HL-60 (cell line): ENCODE measurements at regions not wholly inside any gene's neighbourhood (a gene's known extent, or its start where the extent isn't known, plus 50 kb on each side); places are given as distances from the start of the nearest gene placed in this dataset.

ENCODE experiments used
- CTCF ChIP-seq: IDR thresholded peaks from one replicate; pipeline ENCODE4 v1.5.1; 2011; ENCODE audit warnings: low read length, control low read depth, inconsistent platforms; ENCODE audit not compliant: insufficient read depth
- POLR2AphosphoS5 ChIP-seq: IDR thresholded peaks from 2 replicates; pipeline ENCODE4 v1.6.1; 2012; ENCODE audit warnings: low read depth
- TF ChIP-seq, protein P1 (sequence below): IDR thresholded peaks from 2 replicates; pipeline ENCODE4 v1.6.1; 2012; ENCODE audit warnings: low read depth; ENCODE audit not compliant: insufficient replicate concordance

GRCh38 chr2:212713681-212714080 is 175.1 kb upstream of the ERBB4 start:
- no peak for TF ChIP-seq CTCF
- no peak for TF ChIP-seq POLR2AphosphoS5
- TF ChIP-seq, protein P1, sequence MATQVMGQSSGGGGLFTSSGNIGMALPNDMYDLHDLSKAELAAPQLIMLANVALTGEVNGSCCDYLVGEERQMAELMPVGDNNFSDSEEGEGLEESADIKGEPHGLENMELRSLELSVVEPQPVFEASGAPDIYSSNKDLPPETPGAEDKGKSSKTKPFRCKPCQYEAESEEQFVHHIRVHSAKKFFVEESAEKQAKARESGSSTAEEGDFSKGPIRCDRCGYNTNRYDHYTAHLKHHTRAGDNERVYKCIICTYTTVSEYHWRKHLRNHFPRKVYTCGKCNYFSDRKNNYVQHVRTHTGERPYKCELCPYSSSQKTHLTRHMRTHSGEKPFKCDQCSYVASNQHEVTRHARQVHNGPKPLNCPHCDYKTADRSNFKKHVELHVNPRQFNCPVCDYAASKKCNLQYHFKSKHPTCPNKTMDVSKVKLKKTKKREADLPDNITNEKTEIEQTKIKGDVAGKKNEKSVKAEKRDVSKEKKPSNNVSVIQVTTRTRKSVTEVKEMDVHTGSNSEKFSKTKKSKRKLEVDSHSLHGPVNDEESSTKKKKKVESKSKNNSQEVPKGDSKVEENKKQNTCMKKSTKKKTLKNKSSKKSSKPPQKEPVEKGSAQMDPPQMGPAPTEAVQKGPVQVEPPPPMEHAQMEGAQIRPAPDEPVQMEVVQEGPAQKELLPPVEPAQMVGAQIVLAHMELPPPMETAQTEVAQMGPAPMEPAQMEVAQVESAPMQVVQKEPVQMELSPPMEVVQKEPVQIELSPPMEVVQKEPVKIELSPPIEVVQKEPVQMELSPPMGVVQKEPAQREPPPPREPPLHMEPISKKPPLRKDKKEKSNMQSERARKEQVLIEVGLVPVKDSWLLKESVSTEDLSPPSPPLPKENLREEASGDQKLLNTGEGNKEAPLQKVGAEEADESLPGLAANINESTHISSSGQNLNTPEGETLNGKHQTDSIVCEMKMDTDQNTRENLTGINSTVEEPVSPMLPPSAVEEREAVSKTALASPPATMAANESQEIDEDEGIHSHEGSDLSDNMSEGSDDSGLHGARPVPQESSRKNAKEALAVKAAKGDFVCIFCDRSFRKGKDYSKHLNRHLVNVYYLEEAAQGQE: no peak
